ENCODE measurements at regions not wholly inside any gene's neighbourhood (a gene's known extent, or its start where the extent isn't known, plus 50 kb on each side); places are given as distances from the start of the nearest gene placed in this dataset.
A peak's percentile ranks its signal among the peaks of the same experiment; 100 is the strongest.

DNA sequence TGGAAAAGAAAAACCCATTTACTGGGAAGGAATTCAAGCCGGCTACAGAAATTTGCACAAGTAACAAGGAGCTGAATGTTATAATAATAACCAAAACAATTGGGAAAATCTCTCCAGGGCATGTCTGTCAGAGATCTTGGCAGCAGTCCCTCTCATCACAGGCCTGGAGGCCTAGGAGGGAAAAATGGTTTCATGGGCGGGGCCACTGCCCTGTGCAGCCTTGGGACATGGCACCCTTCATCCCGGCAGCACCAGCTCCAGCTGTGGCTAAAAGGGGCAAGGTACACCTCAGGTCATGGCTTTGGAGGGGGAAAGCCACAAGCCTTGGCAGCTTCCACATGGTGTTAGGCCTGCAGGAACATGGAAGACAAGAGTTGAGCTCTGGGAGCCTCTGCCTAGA is 513.1 kb upstream of the CNKSR2 start:
- intact Hi-C loops (cut with micrococcal nuclease; ENCODE audit: unreplicated experiment), result no loop called here
- Mint-ChIP-seq H3K4me1 (ENCODE audit: low read depth, unreplicated experiment) (peaks cover 9% of the 10 kb centered on the region), H3K9me3 (ENCODE audit: low read depth, unreplicated experiment) (peaks cover 5% of the 10 kb centered on the region), H3K36me3 (ENCODE audit: insufficient read depth, unreplicated experiment) (no peaks in the 10 kb centered on the region), H3K27ac (ENCODE audit: unreplicated experiment) (no peak overlapping the region), H3K27me3 (ENCODE audit: unreplicated experiment) (no peaks in the 10 kb centered on the region), H3K4me3 (ENCODE audit: low read depth, unreplicated experiment) (no peak overlapping the region)
- DNase-seq, result no peak
- no TSS peak for BruUV-seq (replicated peaks)
- TF ChIP-seq CTCF (IDR thresholded peaks at IDR 0.05; ENCODE audit: unreplicated experiment), result no peak
- CTCF ChIA-PET, result interaction anchor here (0.6 kb wide), 1 partner anchor 19 kb away, joined by 6 read pairs; no protein-coding TSS in a partner anchor

- no peak for DNase-seq
- Mint-ChIP-seq H3K36me3 (ENCODE audit: insufficient read depth, unreplicated experiment) (no peaks in the 10 kb centered on the region), H3K4me3 (ENCODE audit: low read depth, unreplicated experiment) (no peak overlapping the region), H3K9me3 (ENCODE audit: low read depth, unreplicated experiment) (peaks cover 5% of the 10 kb centered on the region), H3K27me3 (ENCODE audit: unreplicated experiment) (no peaks in the 10 kb centered on the region), H3K4me1 (ENCODE audit: low read depth, unreplicated experiment) (peaks cover 9% of the 10 kb centered on the region), H3K27ac (ENCODE audit: unreplicated experiment) (no peak overlapping the region)
- no TSS peak for BruUV-seq (replicated peaks)
- CTCF ChIA-PET, result no interaction called here
- TF ChIP-seq CTCF (IDR thresholded peaks at IDR 0.05; ENCODE audit: unreplicated experiment), result no peak
- intact Hi-C loops (cut with micrococcal nuclease; ENCODE audit: unreplicated experiment), result no loop called here
Observed at GRCh38 chrX:20857746-20858145, 516.5 kb upstream of the CNKSR2 start.

DNA sequence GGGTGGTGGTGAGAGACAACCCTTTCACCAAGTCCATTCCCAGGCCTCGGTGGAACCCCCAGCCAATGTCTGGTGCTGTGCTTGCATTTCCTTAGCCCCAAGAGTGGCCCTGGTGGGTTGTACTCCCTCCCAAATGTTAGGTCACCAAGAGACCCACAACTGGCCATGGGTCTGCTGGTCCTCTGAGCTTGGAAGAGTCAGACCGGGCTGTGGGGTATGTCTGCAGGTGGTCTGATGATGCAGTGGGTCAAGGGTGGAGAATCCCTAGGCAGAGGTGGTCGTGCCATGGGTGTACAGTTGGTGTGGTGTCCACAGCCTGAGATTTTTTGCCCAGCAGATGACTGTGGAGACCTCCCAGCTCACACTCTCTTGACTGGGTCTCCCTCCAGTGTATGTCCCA is 535.7 kb upstream of the CNKSR2 start:
- intact Hi-C loops (cut with micrococcal nuclease; ENCODE audit: unreplicated experiment), result loop anchor here (10.0 kb wide), 1 partner anchor 304 kb away; no protein-coding TSS in a partner anchor
- DNase-seq, result no peak
- no peak overlapping the region for H3K4me3 Mint-ChIP-seq (ENCODE audit: low read depth, unreplicated experiment)
- H3K9me3 Mint-ChIP-seq (ENCODE audit: low read depth, unreplicated experiment), result peaks cover 3% of the 10 kb centered on the region
- H3K4me1 Mint-ChIP-seq (ENCODE audit: low read depth, unreplicated experiment), result no peaks in the 10 kb centered on the region
- CTCF ChIA-PET, result no interaction called here
- H3K27me3 Mint-ChIP-seq (ENCODE audit: unreplicated experiment), result no peaks in the 10 kb centered on the region
- no peak for TF ChIP-seq CTCF (IDR thresholded peaks at IDR 0.05; ENCODE audit: unreplicated experiment)
- no peaks in the 10 kb centered on the region for H3K36me3 Mint-ChIP-seq (ENCODE audit: insufficient read depth, unreplicated experiment)
- no peak overlapping the region for H3K27ac Mint-ChIP-seq (ENCODE audit: unreplicated experiment)
- BruUV-seq (replicated peaks), result no TSS peak

DNA sequence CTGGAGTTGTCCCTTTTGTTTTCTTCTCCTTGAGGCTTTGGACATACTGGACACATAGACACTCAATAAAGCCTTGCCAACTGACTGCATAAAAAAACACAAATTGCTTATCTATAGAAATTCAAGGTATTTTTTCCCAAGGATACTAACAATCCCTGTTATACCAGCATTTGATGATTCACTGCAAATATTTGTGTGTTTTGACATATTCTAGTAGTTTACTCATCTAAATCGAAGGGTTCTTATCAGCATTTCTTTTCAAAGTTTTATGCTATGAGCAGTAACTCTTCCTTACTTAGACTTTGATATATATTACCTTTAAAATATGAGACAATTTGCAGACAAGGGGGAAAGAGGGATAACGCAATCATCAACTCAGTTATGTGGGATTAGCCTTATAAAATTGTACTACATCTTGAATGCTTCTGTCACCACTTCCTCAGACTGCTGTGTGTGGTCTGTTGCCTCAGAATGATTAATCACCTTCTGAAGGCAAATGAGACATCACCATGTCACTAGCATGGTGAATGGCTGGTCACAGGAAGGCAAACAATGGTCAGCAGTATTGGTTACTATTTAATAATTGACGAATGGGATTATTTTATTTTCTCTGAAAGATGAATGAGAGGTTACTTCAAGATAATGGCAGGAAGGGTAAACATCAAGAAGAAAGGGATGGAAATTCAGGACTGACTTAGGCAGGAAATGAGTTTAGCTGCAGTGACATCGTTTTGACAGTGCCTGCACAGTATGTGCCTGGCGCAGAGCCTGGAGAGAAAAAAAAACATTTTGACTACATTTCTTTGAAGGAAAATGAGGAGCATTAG is 544.3 kb upstream of the CNKSR2 start:
- Mint-ChIP-seq H3K27me3 (ENCODE audit: unreplicated experiment) (no peaks in the 10 kb centered on the region), H3K36me3 (ENCODE audit: insufficient read depth, unreplicated experiment) (peaks cover 6% of the 10 kb centered on the region), H3K4me3 (ENCODE audit: low read depth, unreplicated experiment) (peak overlapping the region; percentile 11), H3K9me3 (ENCODE audit: low read depth, unreplicated experiment) (peaks cover 3% of the 10 kb centered on the region), H3K4me1 (ENCODE audit: low read depth, unreplicated experiment) (peaks cover 10% of the 10 kb centered on the region), H3K27ac (ENCODE audit: unreplicated experiment) (peak overlapping the region; percentile 75)
- CTCF ChIA-PET, result no interaction called here
- TF ChIP-seq CTCF (IDR thresholded peaks at IDR 0.05; ENCODE audit: unreplicated experiment), result no peak
- BruUV-seq (replicated peaks), result no TSS peak
- DNase-seq, result peak; percentile 24
- intact Hi-C loops (cut with micrococcal nuclease; ENCODE audit: unreplicated experiment), result loop anchor here (5.0 to 10.0 kb wide), 2 partner anchors 148 to 295 kb away; no protein-coding TSS in a partner anchor
